K562 (cell line): ENCODE measurements at regions not wholly inside any gene's neighbourhood (a gene's known extent, or its start where the extent isn't known, plus 50 kb on each side); places are given as distances from the start of the nearest gene placed in this dataset.

Experiments
- ATAC-seq: fragments of 200-7000 bp; cut with Tn5 transposase; 3 replicates; pipeline ENCODE4 v1.9.1; 2020; ENCODE audit warnings: moderate library complexity
- BruUV-seq: library from RNA; stranded (reverse); fragments of 400-500 nt; replicated peaks from 2 replicates; lab custom pipeline; 2021; lab: Mats Ljungman, UMichigan
- CTCF ChIA-PET: fragments of 300-600 bp; formaldehyde crosslinking; extraction: SDS; loops from one replicate; lab custom pipeline; 2021; ENCODE audit warnings: low intra/inter-chr PET ratio; lab: Yijun Ruan, JAX
- POLR2A ChIA-PET: fragments of 300-600, 350-650 bp; sonication (Branson Sonifier 250); formaldehyde crosslinking; extraction: SDS; loops from one replicate; lab custom pipeline; 2021; ENCODE audit warnings: antibody characterized with exemption, inconsistent platforms; lab: Yijun Ruan, JAX
- DNase-seq, 4 experiments: peaks; one replicate each; pipeline versions ENCODE4 v3.0.0 to v3.0.0-alpha.2; 2011 to 2018; ENCODE audit warnings: low spot score in 3 of 4, mixed read lengths in 3 of 4; ENCODE audit errors: extremely low read depth in 1 of 4
- FAIRE-seq: peaks from 2 replicates; lab custom pipeline; 2011; peaks lifted over from hg19 to GRCh38; lab: Jason Lieb, UNC
- H2AFZ ChIP-seq: 2 replicates; pipeline ENCODE4 v1.6.0; 2011; ENCODE audit warnings: low read depth, low read length, control low read depth, inconsistent platforms
- H3K27ac ChIP-seq: fragments of 200-600 bp; 3 replicates; pipeline ENCODE4 v1.8.0; 2011; ENCODE audit warnings: low read depth, mild to moderate bottlenecking, control low read depth, inconsistent platforms, low read length, moderate library complexity, mixed read lengths; ENCODE audit errors: extremely low read depth
- H3K27me3 ChIP-seq, 2 experiments: fragments of 300-600 bp in 1 of 2; 2 replicates in 1 of 2; 3 replicates in 1 of 2; pipeline versions ENCODE4 v1.6.0 to v1.8.0; 2011; ENCODE audit warnings: inconsistent platforms in 2 of 2, low read length in 2 of 2, mild to moderate bottlenecking in 1 of 2, mixed read lengths in 1 of 2, moderate library complexity in 1 of 2; ENCODE audit not compliant: control insufficient read depth in 2 of 2, insufficient read depth in 2 of 2
- H3K36me3 ChIP-seq: fragments of 300-600 bp; 3 replicates; pipeline ENCODE4 v1.8.0; 2011; ENCODE audit warnings: mild to moderate bottlenecking, low read length, inconsistent platforms; ENCODE audit not compliant: control insufficient read depth, insufficient read depth
- H3K4me1 ChIP-seq, 2 experiments: fragments of 200-600 bp in 1 of 2; replicated peaks in 1 of 2; 2 replicates in 1 of 2; 3 replicates in 1 of 2; pipeline versions ENCODE4 v1.5.1 to v1.8.0; 2011; ENCODE audit warnings: inconsistent platforms in 2 of 2, low read length in 2 of 2, mild to moderate bottlenecking in 1 of 2, mixed read lengths in 1 of 2, moderate library complexity in 1 of 2; ENCODE audit not compliant: control insufficient read depth in 2 of 2, insufficient read depth in 2 of 2
- H3K4me2 ChIP-seq: 2 replicates; pipeline ENCODE4 v1.6.1; 2011; ENCODE audit warnings: low read length, control low read depth, inconsistent platforms, mixed read lengths; ENCODE audit not compliant: insufficient read depth
- H3K4me3 ChIP-seq: fragments of 200-600 bp; sonication (generic), shearing (Covaris generic); 2 replicates; pipeline ENCODE4 v1.5.1; 2016; ENCODE audit warnings: control low read depth, inconsistent platforms
- H3K79me2 ChIP-seq: fragments of 200-600 bp; 3 replicates; pipeline ENCODE4 v1.8.0; 2011; ENCODE audit warnings: low read length, inconsistent platforms; ENCODE audit not compliant: control insufficient read depth, insufficient read depth
- H3K9ac ChIP-seq, 2 experiments: 2 replicates each; pipeline versions ENCODE4 v1.6.0 to v1.6.1; 2011; ENCODE audit warnings: low read depth in 2 of 2, low read length in 2 of 2, control low read depth in 1 of 2, inconsistent platforms in 1 of 2, mild to moderate bottlenecking in 1 of 2, mixed read lengths in 1 of 2; ENCODE audit not compliant: insufficient read depth in 1 of 2
- H3K9me1 ChIP-seq: one replicate; pipeline ENCODE4 v1.6.0; 2011; ENCODE audit warnings: inconsistent platforms, mild to moderate bottlenecking, low read length, moderate library complexity; ENCODE audit not compliant: control insufficient read depth, insufficient read depth
- H3K9me3 ChIP-seq: replicated peaks from 2 replicates; pipeline ENCODE4 v1.5.1; 2011; ENCODE audit warnings: low read depth, low read length, inconsistent platforms; ENCODE audit not compliant: control insufficient read depth, insufficient read depth
- H4K20me1 ChIP-seq: replicated peaks from 2 replicates; pipeline ENCODE4 v1.6.1; 2011; ENCODE audit warnings: low read length, inconsistent platforms, mixed read lengths; ENCODE audit not compliant: control insufficient read depth, insufficient read depth
- EHMT2 ChIP-seq: fragments of 450-650 bp; IDR thresholded peaks from 2 replicates; pipeline ENCODE4 v1.6.1; 2018; ENCODE audit warnings: antibody characterized with exemption
- KAT7 ChIP-seq: sonication (generic); formaldehyde crosslinking; IDR thresholded peaks from 2 replicates; pipeline ENCODE4 v1.8.0; 2022; ENCODE audit warnings: missing genetic modification reagents, mild to moderate bottlenecking, borderline replicate concordance
- NCOR1 ChIP-seq: fragments of 450-650 bp; IDR thresholded peaks from 2 replicates; pipeline ENCODE4 v1.6.1; 2016; ENCODE audit warnings: mild to moderate bottlenecking, moderate library complexity
- TOE1 ChIP-seq, 2 experiments: fragments of 450-650 bp in 1 of 2; sonication (generic) in 1 of 2; formaldehyde crosslinking in 1 of 2; IDR thresholded peaks; 2 replicates each; pipeline versions ENCODE4 v1.7.1 to v1.8.0; 2016 to 2022; ENCODE audit warnings: borderline replicate concordance in 2 of 2, mild to moderate bottlenecking in 2 of 2, antibody characterized with exemption in 1 of 2, inconsistent platforms in 1 of 2, low read depth in 1 of 2, missing genetic modification reagents in 1 of 2, moderate library complexity in 1 of 2
- WGBS: fragments of 100-300 bp; shearing (Covaris generic); methylation state at CpG from one replicate; pipeline ENCODE4 v1.1.6; 2016; ENCODE audit warnings: low coverage, mixed read lengths; ENCODE audit not compliant: insufficient coverage; ENCODE audit errors: missing lambda C conversion rate; 5-methylcytosine and 5-hydroxymethylcytosine counted together
- in situ Hi-C: fragments of 300-500 bp; cut with MboI; formaldehyde crosslinking; loops from 4 replicates; pipeline ENCODE4 v1.15.0; 2018; ENCODE audit warnings: inconsistent platforms, mixed read lengths
- intact Hi-C: fragments of 100-400 bp; cut with micrococcal nuclease; formaldehyde crosslinking; loops from 2 replicates; pipeline ENCODE4 v1.14.2; 2022
- TF ChIP-seq, protein P1 (sequence below): fragments of 450-650 bp; IDR thresholded peaks from 2 replicates; pipeline ENCODE4 v1.6.1; 2017; ENCODE audit warnings: antibody characterized with exemption
- TF ChIP-seq, protein P2 (sequence below): sonication (generic); formaldehyde crosslinking; IDR thresholded peaks from 2 replicates; pipeline ENCODE4 v1.8.0; 2023; ENCODE audit warnings: mild to moderate bottlenecking, missing genetic modification reagents

DNA sequence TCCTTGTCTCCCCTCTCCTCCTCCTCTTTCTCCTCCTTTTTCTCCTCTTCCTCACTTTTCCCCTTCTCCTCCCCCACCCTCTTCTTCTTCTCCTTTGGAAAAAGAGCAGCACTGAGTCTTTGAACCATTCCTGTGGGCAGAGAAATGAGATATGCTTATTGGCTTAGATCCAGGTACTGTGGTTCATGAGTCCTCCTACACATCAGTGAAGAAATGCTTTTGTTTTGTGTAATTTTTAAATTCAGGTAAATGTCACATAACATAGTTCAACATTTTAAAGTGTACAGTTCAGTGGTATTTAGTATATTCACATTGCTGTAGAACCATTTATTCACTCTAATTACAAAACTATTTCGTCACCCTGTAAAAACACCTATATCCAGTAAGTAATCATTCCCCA, 402.1 kb downstream of the AACS start:
- no peaks in the 10 kb centered on the region; the same call in 1 of the 2 replicates for H4K20me1 ChIP-seq
- no peak overlapping the region for H2AFZ ChIP-seq
- BruUV-seq: no TSS peak
- ChIA-PET CTCF (no interaction called here), POLR2A (no interaction called here)
- ATAC-seq (no peak), DNase-seq (no peak), FAIRE-seq (no peak)
- H3K27me3 ChIP-seq: no peaks in the 10 kb centered on the region
- no peaks in the 10 kb centered on the region for H3K36me3 ChIP-seq
- 0% methylated on average over 1 of the region's 1 CpG for WGBS
- no peak for TF ChIP-seq TOE1 (IDR thresholded peaks at IDR 0.05; ENCODE audit: borderline replicate concordance)
- no peak for TF ChIP-seq TOE1 (CRISPR knock-in tag; IDR thresholded peaks at IDR 0.05; ENCODE audit: borderline replicate concordance, low read depth)
- no peak for TF ChIP-seq KAT7 (CRISPR knock-in tag)
- TF ChIP-seq, protein P1, sequence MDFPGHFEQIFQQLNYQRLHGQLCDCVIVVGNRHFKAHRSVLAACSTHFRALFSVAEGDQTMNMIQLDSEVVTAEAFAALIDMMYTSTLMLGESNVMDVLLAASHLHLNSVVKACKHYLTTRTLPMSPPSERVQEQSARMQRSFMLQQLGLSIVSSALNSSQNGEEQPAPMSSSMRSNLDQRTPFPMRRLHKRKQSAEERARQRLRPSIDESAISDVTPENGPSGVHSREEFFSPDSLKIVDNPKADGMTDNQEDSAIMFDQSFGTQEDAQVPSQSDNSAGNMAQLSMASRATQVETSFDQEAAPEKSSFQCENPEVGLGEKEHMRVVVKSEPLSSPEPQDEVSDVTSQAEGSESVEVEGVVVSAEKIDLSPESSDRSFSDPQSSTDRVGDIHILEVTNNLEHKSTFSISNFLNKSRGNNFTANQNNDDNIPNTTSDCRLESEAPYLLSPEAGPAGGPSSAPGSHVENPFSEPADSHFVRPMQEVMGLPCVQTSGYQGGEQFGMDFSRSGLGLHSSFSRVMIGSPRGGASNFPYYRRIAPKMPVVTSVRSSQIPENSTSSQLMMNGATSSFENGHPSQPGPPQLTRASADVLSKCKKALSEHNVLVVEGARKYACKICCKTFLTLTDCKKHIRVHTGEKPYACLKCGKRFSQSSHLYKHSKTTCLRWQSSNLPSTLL: no peak
- no peak for TF ChIP-seq NCOR1
- TF ChIP-seq EHMT2: no peak
- TF ChIP-seq, protein P2, sequence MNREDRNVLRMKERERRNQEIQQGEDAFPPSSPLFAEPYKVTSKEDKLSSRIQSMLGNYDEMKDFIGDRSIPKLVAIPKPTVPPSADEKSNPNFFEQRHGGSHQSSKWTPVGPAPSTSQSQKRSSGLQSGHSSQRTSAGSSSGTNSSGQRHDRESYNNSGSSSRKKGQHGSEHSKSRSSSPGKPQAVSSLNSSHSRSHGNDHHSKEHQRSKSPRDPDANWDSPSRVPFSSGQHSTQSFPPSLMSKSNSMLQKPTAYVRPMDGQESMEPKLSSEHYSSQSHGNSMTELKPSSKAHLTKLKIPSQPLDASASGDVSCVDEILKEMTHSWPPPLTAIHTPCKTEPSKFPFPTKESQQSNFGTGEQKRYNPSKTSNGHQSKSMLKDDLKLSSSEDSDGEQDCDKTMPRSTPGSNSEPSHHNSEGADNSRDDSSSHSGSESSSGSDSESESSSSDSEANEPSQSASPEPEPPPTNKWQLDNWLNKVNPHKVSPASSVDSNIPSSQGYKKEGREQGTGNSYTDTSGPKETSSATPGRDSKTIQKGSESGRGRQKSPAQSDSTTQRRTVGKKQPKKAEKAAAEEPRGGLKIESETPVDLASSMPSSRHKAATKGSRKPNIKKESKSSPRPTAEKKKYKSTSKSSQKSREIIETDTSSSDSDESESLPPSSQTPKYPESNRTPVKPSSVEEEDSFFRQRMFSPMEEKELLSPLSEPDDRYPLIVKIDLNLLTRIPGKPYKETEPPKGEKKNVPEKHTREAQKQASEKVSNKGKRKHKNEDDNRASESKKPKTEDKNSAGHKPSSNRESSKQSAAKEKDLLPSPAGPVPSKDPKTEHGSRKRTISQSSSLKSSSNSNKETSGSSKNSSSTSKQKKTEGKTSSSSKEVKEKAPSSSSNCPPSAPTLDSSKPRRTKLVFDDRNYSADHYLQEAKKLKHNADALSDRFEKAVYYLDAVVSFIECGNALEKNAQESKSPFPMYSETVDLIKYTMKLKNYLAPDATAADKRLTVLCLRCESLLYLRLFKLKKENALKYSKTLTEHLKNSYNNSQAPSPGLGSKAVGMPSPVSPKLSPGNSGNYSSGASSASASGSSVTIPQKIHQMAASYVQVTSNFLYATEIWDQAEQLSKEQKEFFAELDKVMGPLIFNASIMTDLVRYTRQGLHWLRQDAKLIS: no peak
- H3K9me3 ChIP-seq: no peaks in the 10 kb centered on the region
- H3K4me2 ChIP-seq: no peak overlapping the region
- no peak overlapping the region for H3K27ac ChIP-seq
- intact Hi-C loops (no loop called here), in situ Hi-C loops (no loop called here)
- H3K9ac ChIP-seq: no peak overlapping the region
- no peaks in the 10 kb centered on the region for H3K9me1 ChIP-seq
- H3K79me2 ChIP-seq: no peaks in the 10 kb centered on the region
- no peaks in the 10 kb centered on the region for H3K4me1 ChIP-seq
- no peak overlapping the region for H3K4me3 ChIP-seq
